Testis (tissue), 2 donors: ENCODE measurements at regions not wholly inside any gene's neighbourhood (a gene's known extent, or its start where the extent isn't known, plus 50 kb on each side); places are given as distances from the start of the nearest gene placed in this dataset.

ENCODE experiments used
- CTCF ChIP-seq, 3 experiments: fragments of 450-650 bp in 2 of 3; fragments of 200-600 bp in 1 of 3; sonication (generic) in 1 of 3; IDR thresholded peaks; one replicate each; pipeline ENCODE4 v1.5.1; 2016 to 2019; ENCODE audit warnings: antibody characterized with exemption in 3 of 3, mild to moderate bottlenecking in 2 of 3, moderate library complexity in 1 of 3
- POLR2A ChIP-seq: fragments of 450-650 bp; IDR thresholded peaks from one replicate; pipeline ENCODE4 v1.6.1; 2017; ENCODE audit warnings: antibody characterized with exemption, mild to moderate bottlenecking, moderate library complexity

GRCh38 chr5:155147222-155147621, 133.7 kb downstream of the KIF4B start:
- peak; percentile 41 to 47 (median 43) for TF ChIP-seq CTCF (IDR thresholded peaks at IDR 0.05)
- TF ChIP-seq POLR2A: no peak
